ENCODE measurements at regions not wholly inside any gene's neighbourhood (a gene's known extent, or its start where the extent isn't known, plus 50 kb on each side); places are given as distances from the start of the nearest gene placed in this dataset.

DNA sequence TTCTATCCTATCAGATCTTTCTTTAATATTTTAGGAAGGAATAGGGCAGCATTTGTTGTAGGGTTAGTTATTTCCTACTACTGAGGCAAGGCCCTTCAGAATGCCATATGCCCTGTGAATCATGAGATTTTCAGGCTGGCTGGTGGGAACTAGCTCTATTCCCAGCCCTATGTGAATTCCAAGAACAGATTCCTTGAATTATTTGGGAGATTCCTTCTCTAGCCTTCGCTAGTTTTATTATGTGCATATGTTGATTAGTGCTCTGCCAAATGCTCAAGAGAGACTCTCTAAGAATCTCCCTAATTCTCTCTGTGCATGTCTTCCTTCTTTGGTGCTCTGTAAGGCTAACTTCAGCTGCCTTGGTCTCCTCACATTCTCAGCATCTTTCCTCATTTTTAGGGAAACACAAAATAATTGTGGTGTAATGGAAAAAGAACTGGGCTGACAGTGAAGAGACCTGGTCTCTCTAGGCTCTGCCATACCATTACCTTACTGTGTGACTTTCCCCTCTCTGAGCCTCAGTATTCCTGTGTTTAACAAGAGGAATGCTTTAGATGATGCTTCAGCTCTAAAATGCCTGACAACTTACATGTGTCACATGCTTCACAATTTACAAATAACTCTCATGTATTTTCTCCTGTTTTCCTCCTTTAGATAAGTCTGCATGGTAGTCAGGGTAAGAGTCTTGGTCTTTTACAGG, 79.7 kb downstream of the VMA21 start:
- DNase-seq (ENCODE audit: low read depth), result no peak

DNA sequence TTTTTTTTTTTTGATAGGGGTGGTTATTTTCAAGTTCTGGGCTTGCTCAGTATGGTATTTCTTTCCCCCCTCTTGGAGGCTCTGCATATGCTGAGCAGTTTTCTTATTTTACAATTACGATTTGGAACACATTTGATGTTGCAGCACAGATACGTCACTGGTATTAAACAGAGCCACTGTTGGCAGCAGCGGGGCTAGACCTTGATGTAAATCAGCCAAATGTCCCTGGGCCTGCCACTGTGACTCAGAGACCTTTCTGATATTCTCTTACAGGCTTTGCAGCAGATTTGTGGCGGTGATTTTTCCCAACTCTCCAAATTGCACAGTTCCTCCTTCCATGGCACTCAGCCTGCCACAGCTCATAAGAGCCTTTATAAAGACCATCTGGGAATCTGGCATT, 81.1 kb downstream of the VMA21 start:
- DNase-seq (ENCODE audit: low read depth), result no peak

DNA sequence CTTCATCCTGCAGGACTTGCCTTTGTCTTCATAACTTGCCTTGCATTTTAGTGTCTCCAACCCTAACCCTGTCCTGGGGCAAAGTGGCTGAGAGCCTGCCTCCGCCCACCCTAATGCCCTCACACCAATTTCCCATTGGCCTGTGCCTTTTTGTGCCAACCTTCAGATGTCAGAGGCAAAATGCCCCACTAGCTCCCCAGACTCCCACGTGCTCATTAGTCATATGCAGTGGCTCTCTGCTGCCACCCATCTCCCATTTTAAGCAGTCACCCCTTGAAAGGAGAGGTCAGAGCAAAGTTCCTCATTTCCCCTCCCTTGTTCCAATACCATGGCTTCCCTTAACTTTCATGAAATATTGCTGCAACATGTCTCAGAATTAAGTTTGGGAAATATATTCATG, 74.8 kb upstream of the PASD1 start:
- no peak for DNase-seq (ENCODE audit: low read depth)

DNA sequence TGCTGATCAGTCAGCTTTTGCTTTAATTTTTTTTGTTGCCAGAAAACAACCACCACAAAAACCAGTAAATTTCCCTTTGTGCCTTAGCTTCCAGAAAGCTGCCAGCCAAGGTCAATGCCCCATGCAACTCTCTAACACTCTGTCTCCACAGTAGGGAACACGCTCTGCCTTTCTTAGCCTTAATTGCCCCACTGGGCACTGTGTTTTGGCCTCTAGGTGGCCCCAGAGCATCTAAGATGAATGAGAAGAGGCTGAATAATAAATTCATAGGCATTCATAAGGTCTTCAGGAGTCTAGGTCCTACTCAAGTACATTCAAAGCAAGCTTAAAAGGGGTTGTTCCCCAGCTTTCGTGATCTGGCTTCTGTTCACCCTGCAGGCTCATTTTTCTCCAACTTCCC, 57.7 kb upstream of the PASD1 start:
- DNase-seq (ENCODE audit: low read depth), result peak; percentile 0

DNA sequence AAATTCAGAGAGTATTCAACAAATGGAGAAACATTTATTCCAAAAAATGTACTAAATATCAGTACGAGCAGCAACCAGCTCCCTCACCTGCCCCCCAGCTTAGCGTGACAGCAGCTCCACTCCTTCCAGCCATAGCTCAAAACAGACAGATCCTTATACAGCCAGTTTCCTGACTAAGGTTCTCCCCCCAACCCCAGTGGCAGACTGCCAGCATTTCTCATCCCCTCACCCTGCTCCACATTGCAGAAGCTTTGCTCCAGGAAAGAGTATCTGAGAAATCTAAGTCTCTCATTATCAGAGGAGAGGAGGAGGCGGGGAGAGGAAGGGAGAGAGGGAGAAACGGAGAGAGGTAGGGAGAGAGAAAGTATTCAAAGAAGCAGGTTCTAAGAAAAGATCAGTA, 53.3 kb upstream of the PASD1 start:
- no peak for DNase-seq (ENCODE audit: low read depth)

DNA sequence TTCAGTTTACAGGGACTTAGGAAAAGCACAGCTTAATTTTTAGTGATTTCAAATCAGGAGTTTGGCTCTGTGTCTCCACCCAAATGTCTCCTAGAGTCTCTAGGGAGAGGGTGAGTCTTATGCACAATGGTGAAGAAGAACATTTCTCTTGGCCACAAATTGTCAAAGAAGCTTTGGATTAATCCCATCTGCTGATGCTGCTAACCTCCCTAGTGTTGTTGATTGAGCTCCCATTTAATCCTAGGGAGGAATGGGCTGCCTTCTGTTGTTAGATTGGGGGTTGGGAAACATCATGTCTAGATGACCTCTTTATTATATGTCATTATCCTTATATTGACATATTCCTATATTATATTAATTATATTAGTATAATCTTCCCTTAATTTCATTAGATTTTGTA, 50.0 kb upstream of the PASD1 start:
- no peak for DNase-seq (ENCODE audit: low read depth)

All from GM04503 (cell line).